ENCODE measurements at regions not wholly inside any gene's neighbourhood (a gene's known extent, or its start where the extent isn't known, plus 50 kb on each side); places are given as distances from the start of the nearest gene placed in this dataset.
"Not testable (repeated sequence)": the region's sequence is repeated elsewhere in the genome, so short reads cannot be mapped to it uniquely, and the experiment has no call there.

DNA sequence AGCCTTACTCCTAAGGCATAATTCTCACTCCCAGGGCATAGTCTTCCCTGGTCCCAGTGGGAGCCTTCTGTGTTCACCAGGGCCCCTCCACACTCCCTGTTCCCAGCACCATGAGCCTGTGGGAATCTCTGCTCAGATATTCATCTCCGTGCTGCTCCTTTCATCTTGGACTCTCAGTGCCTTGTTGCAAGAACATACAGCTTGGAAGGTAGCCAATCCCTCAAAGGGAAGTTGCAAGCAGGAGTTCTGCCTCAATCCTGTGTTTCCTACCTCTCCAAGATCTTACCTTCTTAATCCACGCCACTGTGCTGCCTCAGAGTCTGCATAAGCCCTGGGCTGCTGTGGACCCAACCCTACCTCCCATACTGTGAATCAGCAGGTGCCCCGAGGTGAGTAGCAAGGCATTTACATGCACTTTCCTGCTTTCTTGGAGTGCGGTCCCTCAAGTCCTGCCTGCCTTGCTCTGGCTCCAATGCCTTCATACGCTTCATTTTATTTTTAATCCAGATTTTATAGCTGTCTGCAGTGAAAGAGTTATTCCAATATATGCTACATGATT lies 413.8 kb upstream of the RAB6C start:
- no peak for DNase-seq (ENCODE audit: low read depth)

DNA sequence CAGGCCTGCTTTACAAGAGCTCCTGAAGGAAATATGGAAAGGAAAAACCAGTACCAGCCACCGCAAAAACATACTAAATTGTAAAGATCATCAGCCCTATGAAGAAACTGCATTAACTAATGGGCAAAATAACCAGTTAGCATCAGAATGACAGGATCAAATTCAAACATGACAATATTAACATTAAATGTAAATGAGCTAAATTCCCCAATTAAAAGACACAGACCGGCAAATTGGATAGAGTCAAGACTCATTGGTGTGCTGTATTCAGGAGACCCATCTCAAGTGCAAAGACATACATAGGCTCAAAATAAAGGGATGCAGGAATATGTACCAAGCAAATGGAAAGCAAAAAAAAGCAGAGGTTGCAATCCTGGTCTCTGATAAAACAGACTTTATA lies 408.7 kb upstream of the RAB6C start:
- not testable (repeated sequence) for DNase-seq (ENCODE audit: low read depth)

DNA sequence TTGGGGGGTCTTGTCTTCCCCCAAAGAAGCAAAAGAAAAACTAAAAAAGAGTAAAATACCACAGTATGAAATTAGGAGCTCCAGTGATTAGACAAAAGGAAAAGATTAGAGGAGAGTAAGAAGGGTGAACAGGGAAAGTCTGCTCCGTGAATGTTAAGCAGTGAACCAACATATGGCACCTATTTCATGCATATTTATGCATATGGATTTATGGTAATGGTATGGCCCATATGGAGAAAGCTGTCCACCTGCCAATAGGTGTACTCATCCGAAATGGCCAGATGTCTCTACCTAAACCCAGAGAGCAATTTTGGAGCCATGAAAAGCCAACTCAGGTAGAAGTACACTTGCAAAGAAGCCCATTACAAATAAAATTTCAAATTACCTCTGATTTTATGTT lies 404.0 kb upstream of the RAB6C start:
- no peak for DNase-seq (ENCODE audit: low read depth)

DNA sequence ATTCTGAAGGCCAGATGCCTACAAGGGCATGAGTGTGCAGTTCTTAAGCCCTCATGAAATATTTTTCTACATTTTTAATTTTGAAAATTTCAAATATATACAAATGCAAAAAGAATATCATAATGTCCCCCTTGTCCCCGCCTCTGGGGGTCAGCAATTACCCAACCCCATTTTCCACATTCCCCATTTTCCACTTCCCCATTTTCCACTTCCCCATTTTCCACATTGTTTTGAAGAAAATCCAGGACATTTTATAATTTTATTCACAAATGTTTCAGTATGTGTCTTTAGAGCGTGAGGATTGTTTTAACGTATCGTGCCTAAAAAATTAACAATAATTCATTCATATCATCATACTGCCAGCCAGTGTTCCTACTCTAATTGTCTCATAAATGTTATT lies 403.6 kb upstream of the RAB6C start:
- DNase-seq (ENCODE audit: low read depth) = no peak

DNA sequence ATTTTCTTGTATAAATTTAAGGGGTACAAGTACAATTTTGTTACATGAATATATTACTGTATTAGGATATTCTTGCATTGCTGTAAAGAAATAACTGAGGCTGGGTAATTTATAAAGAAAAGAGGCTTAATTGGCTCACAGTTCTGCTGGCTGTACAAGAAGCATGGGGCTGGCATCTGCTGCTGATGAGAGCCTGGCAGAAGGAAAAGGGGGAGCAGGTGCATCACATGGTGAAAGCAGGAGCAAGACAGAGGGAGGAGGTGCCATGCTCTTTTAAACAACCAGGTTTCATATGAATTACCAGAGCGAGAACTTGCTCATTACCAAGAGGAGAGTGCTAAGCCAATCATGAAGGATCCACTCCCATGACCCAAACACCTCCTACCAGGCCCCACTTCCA lies 399.5 kb upstream of the RAB6C start:
- no peak for DNase-seq (ENCODE audit: low read depth)

DNA sequence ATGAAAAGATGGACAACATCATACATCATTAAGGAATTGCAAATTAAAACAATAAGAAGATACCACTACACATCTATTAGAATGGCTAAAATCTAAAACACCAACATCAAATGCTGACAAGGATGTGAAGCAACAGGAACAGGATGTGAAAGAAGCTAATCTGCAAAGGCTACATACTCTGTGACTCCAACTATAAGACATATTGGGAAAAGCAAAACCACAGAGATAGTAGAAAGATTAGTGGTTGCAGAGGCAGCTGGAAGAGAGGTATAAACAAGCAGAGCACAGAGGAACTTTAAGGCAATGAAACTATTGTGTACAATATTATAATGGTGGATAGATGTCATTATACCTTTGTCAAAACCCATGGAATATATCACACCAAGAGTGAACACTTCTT lies 393.7 kb upstream of the RAB6C start:
- DNase-seq (ENCODE audit: low read depth) = no peak

DNA sequence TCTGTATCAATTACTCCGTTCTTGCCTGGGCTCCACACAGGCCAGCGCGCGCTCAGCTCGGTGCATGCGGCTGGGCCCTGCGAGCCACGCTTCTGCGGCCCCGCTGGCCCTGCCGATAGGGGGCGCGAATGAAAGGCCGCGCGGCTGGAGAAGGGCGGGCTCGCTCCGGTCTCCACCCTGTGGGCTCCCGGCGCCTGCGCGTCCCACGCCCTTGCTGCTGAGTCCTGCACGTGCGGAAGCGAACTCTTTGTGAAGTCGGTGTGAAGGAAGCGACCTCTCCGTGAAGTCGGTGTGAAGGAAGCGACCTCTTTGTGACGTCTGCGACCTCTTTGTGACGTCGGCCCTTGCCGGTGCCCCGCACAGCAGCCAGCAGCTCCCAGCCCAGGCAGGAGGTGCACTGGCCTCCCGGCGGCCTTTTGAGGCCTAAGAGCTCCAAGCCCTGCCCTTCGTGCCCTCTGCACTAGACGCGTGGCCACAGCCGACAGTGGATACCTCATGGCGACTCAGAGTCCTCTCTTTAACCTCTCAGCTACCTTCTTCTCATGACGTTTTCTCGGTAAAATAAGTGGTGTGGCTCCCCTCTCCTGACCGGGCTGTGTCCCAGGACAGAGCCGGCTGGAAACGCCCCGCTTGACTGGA lies 391.9 kb upstream of the RAB6C start:
- DNase-seq (ENCODE audit: low read depth) = no peak

DNA sequence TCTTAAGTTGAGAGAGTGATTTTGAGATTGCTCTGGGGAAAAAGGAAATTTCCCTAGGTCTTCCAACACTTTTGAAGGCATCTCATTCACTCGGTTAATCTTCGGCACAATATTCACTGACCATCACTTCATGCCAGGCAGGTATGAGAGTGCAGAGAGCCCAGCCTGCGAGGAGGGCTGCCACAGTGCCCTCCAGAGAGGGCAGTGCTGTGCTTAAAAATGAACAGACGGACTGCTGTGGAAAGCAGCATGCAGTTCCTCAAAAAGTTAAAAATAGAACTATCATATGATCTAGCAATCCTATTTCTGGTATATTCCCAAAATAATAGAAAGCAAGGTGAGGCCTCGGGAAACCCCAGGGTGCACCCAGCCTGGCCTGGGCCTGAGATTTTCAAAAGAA lies 374.9 kb upstream of the RAB6C start:
- DNase-seq (ENCODE audit: low read depth) = no peak

DNA sequence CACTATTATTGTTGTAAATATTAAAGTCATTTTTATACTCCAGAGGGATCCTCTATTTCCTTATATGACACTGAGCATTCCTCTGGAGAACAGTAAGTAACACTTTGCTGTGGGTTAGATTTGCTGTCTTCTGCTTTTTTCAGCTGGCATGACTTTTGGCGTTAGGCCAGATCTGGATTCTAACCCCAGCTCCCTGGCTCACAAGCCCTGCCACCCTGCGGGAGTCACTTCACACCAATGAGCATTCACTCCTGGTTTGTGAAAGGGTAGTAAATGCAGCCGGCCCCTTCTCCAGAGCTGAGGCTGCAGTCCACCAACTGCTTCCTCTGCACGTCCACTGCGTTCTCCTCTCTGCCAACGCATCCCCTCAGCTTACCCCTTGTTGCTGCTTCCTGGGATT lies 373.8 kb upstream of the RAB6C start:
- DNase-seq (ENCODE audit: low read depth) = no peak

DNA sequence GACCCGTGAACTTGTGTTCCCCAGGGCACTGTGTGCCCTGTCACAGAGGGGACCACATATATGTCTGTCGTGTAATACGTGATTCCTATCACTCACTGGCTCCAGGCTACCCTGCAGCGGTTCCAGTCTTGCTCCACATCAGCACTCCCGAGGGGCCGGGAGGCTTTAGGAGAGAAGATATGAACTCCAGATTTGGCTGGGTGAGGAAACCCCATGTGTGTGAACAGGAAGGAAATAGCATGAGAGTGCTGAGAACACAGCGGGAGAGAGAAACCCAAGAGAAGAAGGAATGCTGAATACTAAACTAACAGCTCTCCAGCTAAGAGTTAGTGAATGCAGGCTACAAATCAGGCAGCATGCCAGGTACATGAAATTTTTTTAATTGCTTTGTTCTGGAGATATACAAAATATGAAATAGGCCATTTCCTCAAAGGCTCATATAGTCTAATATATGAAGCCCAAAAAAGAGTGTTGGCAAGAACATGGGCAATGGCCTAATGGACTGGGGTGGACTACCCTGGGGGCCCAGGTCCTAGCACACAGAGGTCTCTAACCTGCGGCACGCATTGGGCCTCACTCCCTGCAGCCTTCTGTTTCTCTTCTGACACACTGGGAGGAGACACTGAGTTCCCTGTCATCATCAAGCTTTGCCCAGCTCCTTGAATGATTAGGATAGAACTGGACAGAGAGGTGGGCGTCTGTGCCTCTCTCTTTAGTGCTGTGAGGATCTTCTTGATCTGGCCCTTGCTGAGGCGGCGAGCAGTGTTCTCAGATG lies 372.8 kb upstream of the RAB6C start:
- no peak for DNase-seq (ENCODE audit: low read depth)

DNA sequence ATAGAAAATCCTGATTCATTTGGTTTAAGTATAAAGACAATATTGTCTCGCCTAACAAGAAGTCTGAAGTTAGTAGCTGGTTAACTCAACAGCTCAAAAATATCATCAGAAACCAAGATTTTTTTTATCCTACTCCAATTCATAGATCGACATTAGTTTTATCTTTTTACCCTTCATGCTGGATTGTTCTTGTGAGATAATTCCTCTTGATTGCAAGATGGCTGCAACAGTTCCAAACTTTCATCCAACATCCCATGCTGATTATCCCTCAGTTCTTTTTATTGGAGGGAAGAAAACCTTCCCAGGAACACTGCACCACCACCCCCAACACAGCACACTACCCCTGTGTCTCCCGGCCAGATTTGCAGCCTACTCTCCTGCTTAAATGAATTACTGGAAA lies 370.2 kb upstream of the RAB6C start:
- no peak for DNase-seq (ENCODE audit: low read depth)

DNA sequence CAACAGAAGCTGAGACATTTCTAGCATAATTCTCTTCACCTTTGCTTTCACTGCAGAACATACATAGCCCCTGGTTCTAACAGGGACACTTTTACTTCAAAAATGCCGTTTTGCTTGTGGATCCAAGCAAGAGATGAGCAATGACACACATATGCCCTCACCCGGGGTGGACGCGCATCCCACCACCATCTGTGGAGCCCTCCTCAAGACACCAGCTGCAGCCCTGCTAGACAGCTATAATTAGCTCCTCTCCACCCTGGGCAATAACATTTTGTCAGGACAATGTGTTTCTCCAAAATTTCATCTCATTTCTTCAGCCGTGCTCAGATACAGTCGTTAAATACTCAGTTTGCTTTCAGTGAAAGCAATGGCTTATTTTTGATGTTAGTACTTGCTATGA lies 368.7 kb upstream of the RAB6C start:
- DNase-seq (ENCODE audit: low read depth) = no peak

DNA sequence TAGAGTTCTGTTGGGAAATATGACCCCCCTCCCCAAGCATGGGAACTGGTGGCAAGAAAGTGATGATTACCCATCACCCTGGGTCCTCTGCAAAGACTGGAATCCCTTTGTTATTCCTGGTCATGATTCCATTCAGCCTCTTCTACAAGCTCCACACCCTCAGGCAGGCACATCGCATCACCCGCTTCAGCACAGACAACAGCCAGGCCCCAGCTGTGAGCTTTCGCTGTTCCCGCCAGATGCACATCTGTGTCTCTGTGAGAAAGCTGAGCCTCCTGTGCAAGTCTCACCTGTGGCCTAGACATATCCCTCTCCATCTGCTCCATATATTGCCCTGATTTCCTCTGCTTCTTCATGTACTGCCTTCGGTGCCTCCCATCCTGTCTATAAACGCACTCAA lies 368.0 kb upstream of the RAB6C start:
- DNase-seq (ENCODE audit: low read depth) = no peak

DNA sequence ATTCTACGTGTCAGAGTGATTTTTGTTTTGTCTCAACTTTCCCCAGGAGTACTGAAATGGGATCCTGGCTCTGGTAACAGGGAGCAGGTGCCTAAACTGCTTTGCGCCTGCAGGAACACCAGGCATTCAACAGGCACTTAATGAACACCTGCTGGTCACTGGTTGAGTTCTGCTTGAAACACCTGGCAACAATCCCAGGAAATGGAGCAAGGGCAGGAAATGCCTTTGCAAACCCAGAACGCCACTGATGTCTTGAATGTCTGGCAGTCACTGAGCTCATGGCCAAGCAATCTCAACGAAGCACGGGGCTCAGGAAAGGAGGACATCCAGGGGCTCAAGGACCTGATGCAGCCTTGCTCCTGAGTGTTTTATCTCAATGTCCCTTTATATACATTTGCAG lies 360.0 kb upstream of the RAB6C start:
- DNase-seq (ENCODE audit: low read depth) = no peak

DNA sequence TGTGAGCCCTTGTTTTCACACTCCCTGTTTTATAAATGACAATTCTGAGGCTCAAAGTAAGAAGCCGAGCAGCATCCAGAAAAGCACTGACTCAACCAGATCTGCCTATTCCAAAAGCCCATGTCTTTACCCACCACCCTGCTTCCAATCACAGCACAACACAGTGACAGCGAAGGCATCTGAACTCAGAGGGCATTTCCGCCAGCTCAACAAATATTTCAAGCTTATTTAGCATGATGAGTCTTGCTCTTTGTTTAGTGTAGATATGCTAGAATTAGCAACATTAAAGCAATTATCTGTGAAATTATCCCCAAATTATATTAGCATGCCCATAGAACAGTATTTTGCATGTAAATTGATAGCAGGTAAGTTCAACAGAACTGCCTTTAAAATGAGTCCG lies 359.1 kb upstream of the RAB6C start:
- no peak for DNase-seq (ENCODE audit: low read depth)

DNA sequence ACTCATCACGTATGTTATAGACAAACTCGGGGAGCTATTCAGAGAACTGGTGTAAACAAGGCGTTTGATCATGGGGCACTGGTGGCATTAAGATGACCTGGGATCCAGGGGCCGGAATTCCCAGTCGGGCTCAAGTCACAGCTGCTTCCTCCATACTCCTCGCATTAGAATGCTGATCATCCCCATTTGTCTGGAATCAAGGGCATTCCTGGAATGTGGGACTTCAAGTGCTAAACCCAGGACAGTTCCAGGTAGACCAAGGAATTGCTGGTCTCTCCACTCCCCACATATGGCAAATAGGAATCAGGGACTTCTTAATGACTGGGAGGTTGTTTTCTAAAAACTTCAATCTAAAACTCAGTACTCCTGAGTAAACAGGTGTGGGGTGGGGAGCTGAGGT lies 355.7 kb upstream of the RAB6C start:
- DNase-seq (ENCODE audit: low read depth) = no peak

DNA sequence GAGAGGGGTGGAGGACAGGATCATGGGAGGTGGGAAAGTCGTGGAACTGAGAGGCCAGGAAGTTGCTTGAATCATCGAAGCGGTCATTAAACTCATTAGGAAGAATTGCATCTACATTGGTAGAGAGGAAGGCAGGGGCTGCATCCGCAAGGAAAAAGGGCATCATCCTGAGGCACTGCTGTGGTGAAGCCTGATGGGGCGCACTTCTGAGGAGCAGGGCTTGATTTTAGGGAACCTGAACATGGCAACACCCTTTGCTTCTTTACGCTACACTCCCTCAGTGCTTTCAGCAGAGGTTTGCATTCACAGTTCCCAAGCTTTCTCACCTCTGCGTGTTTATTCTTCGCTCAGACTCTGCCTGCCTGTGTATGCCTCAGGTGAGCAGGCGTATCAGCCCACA lies 352.0 kb upstream of the RAB6C start:
- no peak for DNase-seq (ENCODE audit: low read depth)

DNA sequence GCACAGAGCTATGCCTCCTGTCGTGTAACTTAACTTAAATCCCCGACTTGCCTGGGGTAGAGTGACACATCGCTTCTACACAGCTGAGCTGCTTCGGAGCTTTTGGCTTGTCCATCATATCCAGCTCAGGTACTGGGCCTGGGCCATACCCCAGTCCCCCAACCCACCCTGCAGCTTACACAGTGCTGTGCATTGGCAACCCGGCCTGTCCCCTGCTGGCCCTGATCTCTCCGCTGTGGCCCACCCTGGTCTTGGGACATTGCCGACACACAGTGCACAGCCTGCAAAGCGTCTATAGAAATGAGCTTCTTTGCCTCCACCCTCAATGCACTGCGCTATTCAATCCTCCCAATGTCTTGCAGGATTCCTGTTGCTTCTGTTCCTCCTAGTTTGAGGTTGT lies 342.8 kb upstream of the RAB6C start:
- DNase-seq (ENCODE audit: low read depth) = no peak

DNA sequence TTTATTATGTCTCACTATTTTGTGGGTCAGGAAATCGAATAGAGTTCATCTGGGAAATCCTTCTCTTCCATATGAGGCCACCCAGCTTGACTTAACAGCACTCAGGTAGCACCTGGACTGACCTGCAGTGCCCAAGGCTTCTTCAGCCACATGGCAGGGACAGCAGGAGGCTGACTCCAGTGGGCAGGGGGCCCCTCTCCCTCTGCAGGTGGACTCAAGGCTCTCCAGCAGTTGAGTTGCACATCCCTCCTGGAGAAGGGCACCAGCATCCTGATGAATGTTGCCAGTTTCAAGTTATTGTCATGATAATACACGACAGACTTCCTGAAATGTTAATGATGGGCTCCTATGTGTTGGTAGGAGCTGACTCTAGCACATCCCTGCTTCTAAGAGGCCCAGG lies 338.1 kb upstream of the RAB6C start:
- DNase-seq (ENCODE audit: low read depth) = no peak

DNA sequence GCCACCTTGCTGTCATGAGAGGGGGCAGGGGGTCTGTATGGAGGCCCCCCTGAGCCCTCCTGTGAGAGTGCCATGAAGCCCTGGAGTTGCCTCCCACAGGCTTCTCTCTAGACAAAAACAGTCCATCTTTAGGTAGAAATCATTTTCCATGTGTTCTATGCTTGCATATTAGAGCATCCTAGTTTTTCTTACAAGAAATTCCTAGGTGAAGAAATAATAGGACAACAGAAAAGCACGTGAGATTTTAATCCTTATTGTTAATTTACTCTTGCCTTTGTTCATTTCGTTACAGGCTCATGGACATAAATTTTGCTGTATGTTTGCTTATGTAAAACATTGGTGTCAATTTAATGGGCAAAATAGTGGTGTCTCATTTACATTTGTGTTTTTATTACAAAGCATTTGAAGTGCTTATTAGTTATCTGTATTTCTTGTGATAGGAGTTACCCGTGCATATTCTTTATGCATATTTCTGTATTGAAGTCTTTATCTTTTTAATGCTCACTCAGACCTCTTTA lies 336.9 kb upstream of the RAB6C start:
- DNase-seq (ENCODE audit: low read depth) = no peak

DNA sequence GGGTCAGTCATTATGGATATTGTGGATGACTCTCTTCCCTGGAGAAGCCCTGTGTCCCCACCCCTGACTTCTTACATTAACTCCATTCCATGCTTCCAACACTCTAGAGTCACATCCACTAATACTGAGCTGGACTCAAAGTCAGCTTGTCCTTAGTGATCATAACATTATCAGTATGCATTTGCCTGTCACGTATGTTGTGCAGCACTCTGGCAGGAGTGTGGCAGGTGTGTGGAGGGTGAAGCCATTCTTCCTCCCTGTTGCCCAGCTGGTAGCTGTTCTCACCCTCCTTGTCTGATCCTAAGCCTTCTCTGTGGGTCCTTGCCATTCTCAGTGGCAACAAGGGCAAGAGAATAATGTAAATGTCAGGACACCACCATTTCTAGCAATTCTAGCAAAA lies 334.1 kb upstream of the RAB6C start:
- DNase-seq (ENCODE audit: low read depth) = no peak

DNA sequence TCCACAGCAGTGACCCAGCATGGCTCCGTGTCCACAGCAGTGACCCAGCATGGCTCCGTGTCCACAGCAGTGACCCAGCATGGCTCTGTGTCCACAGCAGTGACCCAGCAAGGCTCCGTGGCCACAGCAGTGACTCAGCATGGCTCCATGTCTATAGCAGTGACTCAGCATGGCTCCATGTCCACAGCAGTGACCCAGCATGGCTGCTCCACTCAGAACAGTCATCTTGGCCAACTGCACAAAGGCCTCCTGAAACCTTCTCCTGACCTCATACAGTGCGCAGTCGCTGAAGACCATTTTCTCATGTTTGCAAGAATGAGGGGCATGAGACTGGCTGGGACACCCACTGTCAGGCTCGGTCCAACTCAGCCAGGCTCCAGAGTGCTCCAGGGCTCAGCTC lies 333.4 kb upstream of the RAB6C start:
- no peak for DNase-seq (ENCODE audit: low read depth)

DNA sequence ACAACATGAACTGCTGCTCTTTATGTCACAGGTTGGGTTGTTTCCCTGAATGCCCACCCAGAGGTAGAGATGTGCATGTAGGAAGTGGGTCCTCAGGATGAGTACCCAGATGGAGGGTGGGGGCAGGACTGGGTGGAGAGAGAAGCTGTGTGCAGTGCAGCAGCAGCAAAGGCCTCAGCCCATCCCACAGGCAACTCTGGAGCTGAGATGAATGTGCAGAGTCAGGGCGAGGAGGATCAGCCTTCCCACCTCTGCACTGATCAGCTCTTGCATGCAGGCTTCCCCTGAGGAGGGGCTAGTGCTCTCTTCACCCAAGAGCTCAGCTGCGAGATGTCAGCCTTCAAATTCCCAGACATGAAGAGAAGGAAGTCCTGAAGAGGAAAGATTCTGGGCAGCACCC lies 326.2 kb upstream of the RAB6C start:
- DNase-seq (ENCODE audit: low read depth) = no peak

DNA sequence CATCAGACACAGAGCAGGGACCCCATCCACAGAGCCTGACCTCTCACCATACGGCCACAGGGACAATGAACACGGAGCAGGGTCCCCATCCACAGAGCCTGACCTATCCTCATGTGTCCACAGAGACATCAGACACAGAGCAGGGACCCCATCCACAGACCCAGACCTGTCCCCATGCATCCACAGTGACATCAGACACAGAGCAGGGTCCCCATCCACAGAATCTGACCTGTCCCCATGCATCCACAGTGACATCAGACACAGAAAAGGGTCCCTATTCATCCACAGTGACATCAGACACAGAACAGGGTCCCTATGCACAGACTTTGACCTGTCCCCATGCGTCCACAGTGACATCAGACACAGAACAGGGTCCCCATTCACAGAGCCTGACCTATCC lies 325.1 kb upstream of the RAB6C start:
- DNase-seq (ENCODE audit: low read depth) = no peak

All from stimulated activated CD8-positive, alpha-beta memory T cell treated with anti-CD3 and anti-CD28 coated beads, Interleukin-4, amount 100 ng/mL, for 24 hours (primary cell).